Heart left ventricle (tissue), 16 donors: ENCODE measurements at regions not wholly inside any gene's neighbourhood (a gene's known extent, or its start where the extent isn't known, plus 50 kb on each side); places are given as distances from the start of the nearest gene placed in this dataset.

Experiments
- ATAC-seq, 4 donors: fragments of 200-7000 bp; cut with Tn5 transposase; one replicate each; pipeline ENCODE4 v1.9.1; 2020 to 2022; ENCODE audit warnings: moderate library complexity in 4 of 4, mild to moderate bottlenecking in 3 of 4, moderate number of reproducible peaks in 1 of 4
- DNase-seq, 5 donors: peaks; one replicate each; pipeline ENCODE4 v3.0.0-alpha.2; 2020
- H3K27ac ChIP-seq, 12 donors: fragments of 200-600 bp; sonication (generic) in 4 of 12; one replicate each; pipeline versions ENCODE4 v1.5.0 to v1.8.0; 2016 to 2022; ENCODE audit warnings: mild to moderate bottlenecking in 2 of 12
- H3K27me3 ChIP-seq, 9 donors: fragments of 200-600 bp; sonication (generic) in 2 of 9; one replicate each; pipeline versions ENCODE4 v1.5.1 to v1.8.0; 2016 to 2022; ENCODE audit warnings: mild to moderate bottlenecking in 3 of 9
- H3K36me3 ChIP-seq, 9 donors: fragments of 200-600 bp; sonication (generic) in 2 of 9; one replicate each; pipeline versions ENCODE4 v1.5.0 to v1.8.0; 2018 to 2022; ENCODE audit warnings: mild to moderate bottlenecking in 2 of 9
- H3K4me1 ChIP-seq, 12 donors: fragments of 200-600 bp; sonication (generic) in 4 of 12; one replicate each; pipeline versions ENCODE4 v1.5.0 to v1.8.0; 2016 to 2022; ENCODE audit warnings: mild to moderate bottlenecking in 3 of 12
- H3K4me3 ChIP-seq, 12 donors: fragments of 200-600 bp; sonication (generic) in 4 of 12; one replicate each; pipeline versions ENCODE4 v1.5.0 to v1.8.0; 2017 to 2022; ENCODE audit warnings: mild to moderate bottlenecking in 9 of 12, moderate library complexity in 4 of 12
- H3K9me3 ChIP-seq, 12 donors: fragments of 200-600 bp; sonication (generic) in 4 of 12; one replicate each; pipeline versions ENCODE4 v1.5.0 to v1.8.0; 2016 to 2022; ENCODE audit warnings: mild to moderate bottlenecking in 1 of 12
- CTCF ChIP-seq, 12 donors: fragments of 200-600 bp; sonication (generic) in 4 of 12; IDR thresholded peaks; one replicate each; pipeline versions ENCODE4 v1.5.0 to v1.8.0; 2018 to 2022; ENCODE audit warnings: antibody characterized with exemption in 12 of 12, mild to moderate bottlenecking in 5 of 12
- POLR2A ChIP-seq, 2 donors: fragments of 450-650 bp; IDR thresholded peaks; one replicate each; pipeline ENCODE4 v1.6.1; 2017; ENCODE audit warnings: antibody characterized with exemption in 2 of 2, mild to moderate bottlenecking in 2 of 2, moderate library complexity in 2 of 2
- WGBS, 4 donors: extraction: QIAGEN DNeasy Blood & Tissue Kit in 2 of 4; methylation state at CpG; one replicate each; pipeline versions ENCODE4 v1.1.5 to v1.1.7; 2013 to 2018; 5-methylcytosine and 5-hydroxymethylcytosine counted together
- intact Hi-C, 10 donors: fragments of 100-400 bp; cut with DNase I; formaldehyde crosslinking; loops; one replicate each; pipeline versions ENCODE4 v1.11.1 to v1.14.2; 2022
- donor health status: ischemic (EF 13 %, LVEDD 7.1; RV severe dilation, severe dysfunction).
- donor health status: healthy with polysubstance abuse.
- donor health status: DM: no; HTN: yes; CAD: no.
- donor health status: DM: no; HTN: no; CAD: no.
- donor health status: ischemic (EF 25% LVEDD 6.9; RV normal size, moderate dysfunction).
- donor health status: ischemic (EF 25% LVEDD 5.7; RV mildly dilated, moderate dysfunction).
- donor health status: healthy.
- donor health status: DM: yes; HTN: yes; CAD: no.
- donor health status: ischemic (EF 35%, LVEDD 5.7; RV mildly dilated, moderate dysfunction).
- donor health status: nonischemic (EF 11% LVEDD 7.7; RV severe dilation, severe dysfunction).
- donor health status: DM: yes; HTN: yes; CAD: no.
- donor health status: PGD.
- donor health status: ischemic (EF 29% LVEDD 5.4; RV normal size, mild dysfunction).
- donor health status: nonischemic (EF 23%, LVEDD 6.1; RV moderate dilation, normal function).

DNA sequence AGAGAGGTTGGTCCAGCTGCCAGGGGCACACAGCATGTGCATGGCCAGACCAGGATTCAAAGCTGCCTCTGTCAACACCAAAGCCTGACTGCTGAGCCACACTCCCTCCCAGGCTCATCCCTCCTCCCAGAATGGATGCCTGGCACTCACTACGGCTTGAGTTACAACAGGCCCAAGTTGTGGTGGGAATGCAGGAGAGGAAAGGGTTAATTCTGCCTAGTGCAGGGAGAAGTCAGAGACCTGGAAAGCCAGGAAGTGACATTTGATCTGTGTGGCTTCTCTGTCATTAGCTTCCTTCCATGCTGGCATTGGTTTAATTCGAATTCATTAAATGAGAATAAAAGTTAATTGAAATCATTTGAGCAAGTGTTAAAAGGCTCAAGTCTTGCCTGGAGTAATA, 150.0 kb downstream of the NSG2 start:
- no peaks in the 10 kb centered on the region for H3K36me3 ChIP-seq
- 28 to 40% (median 34%) methylated on average over 2 of the region's 2 CpGs for WGBS, 4 donors
- H3K4me1 ChIP-seq = no peaks in the 10 kb centered on the region
- no peak overlapping the region for H3K27ac ChIP-seq
- no peak for DNase-seq
- no peak for ATAC-seq
- intact Hi-C loops = no loop called here
- peaks cover 0 to under 1% (median 0%) of the 10 kb centered on the region in 12 donors for H3K9me3 ChIP-seq
- TF ChIP-seq POLR2A (IDR thresholded peaks at IDR 0.05) = no peak
- no peak for TF ChIP-seq CTCF (IDR thresholded peaks at IDR 0.05)
- H3K4me3 ChIP-seq = no peak overlapping the region
- H3K27me3 ChIP-seq = peaks cover 0 to 6% (median 0%) of the 10 kb centered on the region in 9 donors

DNA sequence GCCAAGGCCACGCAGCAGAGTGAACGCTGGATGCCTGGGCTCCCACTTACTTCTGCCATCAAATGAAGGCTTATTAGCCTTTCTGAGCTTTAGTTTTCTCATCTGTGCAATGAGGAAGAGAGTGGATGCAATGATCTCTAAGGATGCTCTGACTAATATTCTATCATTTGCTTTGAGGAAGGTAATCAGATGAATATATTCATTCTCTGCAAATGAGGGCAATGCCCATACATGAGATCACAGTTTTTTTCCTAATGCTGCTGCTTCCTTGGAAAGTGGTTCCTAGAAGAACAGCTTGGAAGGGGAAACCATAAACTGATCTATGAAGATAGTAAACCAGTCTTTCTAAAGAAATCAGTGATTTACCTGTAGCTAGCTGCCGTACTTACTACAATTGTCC, 152.4 kb downstream of the NSG2 start:
- intact Hi-C loops = no loop called here
- DNase-seq (no peak), ATAC-seq (no peak)
- WGBS, 4 donors = 80 to 93% (median 86%) methylated on average over 3 of the region's 3 CpGs
- no peaks in the 10 kb centered on the region for H3K4me1 ChIP-seq
- peaks cover 0 to 13% (median 0%) of the 10 kb centered on the region in 12 donors for H3K9me3 ChIP-seq
- no peaks in the 10 kb centered on the region for H3K36me3 ChIP-seq
- TF ChIP-seq CTCF (IDR thresholded peaks at IDR 0.05) (no peak), POLR2A (IDR thresholded peaks at IDR 0.05) (no peak)
- peaks cover 0 to 3% (median 0%) of the 10 kb centered on the region in 9 donors for H3K27me3 ChIP-seq
- no peak overlapping the region for H3K27ac ChIP-seq
- no peak overlapping the region for H3K4me3 ChIP-seq

DNA sequence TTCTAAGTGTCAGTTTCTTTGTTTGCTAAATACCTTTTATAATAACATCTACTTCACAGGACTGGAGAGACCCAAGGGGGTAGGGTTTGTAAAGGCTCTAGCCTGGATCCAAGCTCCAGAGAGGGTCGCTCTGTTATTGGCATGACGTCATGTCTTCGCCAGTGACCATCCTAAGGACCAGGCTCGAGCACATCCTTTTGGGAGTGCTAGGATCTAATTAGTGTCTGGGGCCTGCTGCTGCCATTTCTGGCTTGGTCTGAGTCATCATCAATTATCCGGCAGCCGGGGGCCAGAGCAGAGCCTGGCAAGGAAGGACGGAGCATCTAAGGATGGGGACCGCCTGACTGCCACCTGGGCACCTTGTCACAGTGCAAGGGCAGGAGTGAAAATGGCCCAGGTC, 153.0 kb downstream of the NSG2 start:
- DNase-seq (no peak), ATAC-seq (no peak)
- 77 to 82% (median 79%) methylated on average over 8 of the region's 8 CpGs for WGBS, 4 donors
- H3K27me3 ChIP-seq = no peaks in the 10 kb centered on the region
- TF ChIP-seq POLR2A (IDR thresholded peaks at IDR 0.05) (no peak), CTCF (IDR thresholded peaks at IDR 0.05) (no peak)
- intact Hi-C loops = no loop called here
- H3K4me1 ChIP-seq = no peaks in the 10 kb centered on the region
- H3K9me3 ChIP-seq = peaks cover 0 to 13% (median 0%) of the 10 kb centered on the region in 12 donors
- H3K4me3 ChIP-seq = no peak overlapping the region
- no peaks in the 10 kb centered on the region for H3K36me3 ChIP-seq
- no peak overlapping the region for H3K27ac ChIP-seq

GRCh38 chr5:174202996-174203395, 157.5 kb downstream of the NSG2 start:
- intact Hi-C loops = no loop called here
- Histone ChIP-seq H3K27me3 (peaks cover 0 to 11% (median 0%) of the 10 kb centered on the region in 9 donors), H3K27ac (no peak overlapping the region), H3K36me3 (no peaks in the 10 kb centered on the region), H3K4me3 (no peak overlapping the region), H3K9me3 (peaks cover 0 to 13% (median 0%) of the 10 kb centered on the region in 12 donors), H3K4me1 (no peaks in the 10 kb centered on the region)
- 79 to 93% (median 88%) methylated on average over 6 of the region's 6 CpGs for WGBS, 4 donors
- DNase-seq = no peak
- TF ChIP-seq CTCF (IDR thresholded peaks at IDR 0.05) (no peak), POLR2A (IDR thresholded peaks at IDR 0.05) (no peak)
- no peak for ATAC-seq
